NCI-H2227 (cell line): ENCODE measurements at regions not wholly inside any gene's neighbourhood (a gene's known extent, or its start where the extent isn't known, plus 50 kb on each side); places are given as distances from the start of the nearest gene placed in this dataset.

Source experiments
- DNase-seq: peaks from one replicate; lab custom pipeline; 2025; ENCODE audit not compliant: unreplicated experiment; lab: John Stamatoyannopoulos, UW

DNA sequence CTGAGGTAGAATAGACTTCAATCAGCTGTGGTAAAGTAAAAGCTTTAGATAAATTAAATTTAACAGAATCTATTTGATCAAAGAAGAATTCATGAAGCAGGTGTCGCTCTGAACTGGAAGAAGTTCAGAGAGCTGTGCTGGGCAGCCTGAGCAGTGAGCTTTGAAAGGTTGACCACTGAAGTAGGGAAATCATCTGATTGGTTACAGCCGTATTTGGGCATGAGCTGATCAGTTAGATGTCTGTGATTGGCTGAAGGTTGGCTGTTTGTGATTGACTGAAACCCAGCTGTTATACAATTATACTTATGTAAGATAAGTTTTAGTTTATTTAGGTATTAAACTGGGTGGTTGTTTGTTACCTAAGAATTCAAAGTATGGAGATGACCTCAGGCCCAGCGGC is 1174.6 kb downstream of the CDH9 start:
- DNase-seq = no peak

DNA sequence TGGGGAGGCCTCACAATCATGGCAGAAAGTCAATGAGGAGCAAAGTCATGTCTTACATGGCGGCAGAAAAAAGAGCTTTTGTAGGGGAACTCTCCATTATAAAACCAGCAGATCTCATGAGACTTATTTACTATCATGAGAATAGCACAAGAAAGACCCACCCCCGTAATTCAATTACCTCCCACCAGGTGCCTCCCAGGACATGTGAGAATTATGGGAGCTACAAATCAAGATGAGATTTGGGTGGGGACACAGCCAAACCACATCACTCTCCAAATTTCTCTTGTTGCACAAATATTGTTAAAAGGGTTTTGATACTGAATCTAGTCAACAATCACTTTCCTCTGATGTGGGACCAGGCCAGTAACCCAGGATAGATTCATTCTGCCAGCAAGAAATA is 1176.1 kb downstream of the CDH9 start:
- DNase-seq = no peak

DNA sequence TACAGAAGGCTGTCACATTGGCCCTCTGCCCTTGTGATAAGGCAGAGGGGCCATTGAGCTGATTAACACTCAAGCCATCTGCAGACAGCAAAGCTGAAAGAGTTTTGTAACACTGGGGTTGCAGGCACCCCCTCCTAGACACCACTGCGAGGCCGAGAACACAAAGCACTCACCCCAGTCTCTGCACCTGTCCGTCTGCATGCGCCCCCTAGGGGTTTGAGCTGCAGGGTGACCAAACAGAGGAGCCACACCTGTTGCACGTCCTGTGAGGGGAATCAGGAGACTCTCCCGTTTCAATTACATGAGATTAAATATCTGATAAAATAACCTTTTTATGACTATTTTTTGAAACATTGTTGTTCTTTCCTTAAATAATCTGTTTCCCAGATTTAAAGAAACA is 1180.4 kb downstream of the CDH9 start:
- DNase-seq = no peak

DNA sequence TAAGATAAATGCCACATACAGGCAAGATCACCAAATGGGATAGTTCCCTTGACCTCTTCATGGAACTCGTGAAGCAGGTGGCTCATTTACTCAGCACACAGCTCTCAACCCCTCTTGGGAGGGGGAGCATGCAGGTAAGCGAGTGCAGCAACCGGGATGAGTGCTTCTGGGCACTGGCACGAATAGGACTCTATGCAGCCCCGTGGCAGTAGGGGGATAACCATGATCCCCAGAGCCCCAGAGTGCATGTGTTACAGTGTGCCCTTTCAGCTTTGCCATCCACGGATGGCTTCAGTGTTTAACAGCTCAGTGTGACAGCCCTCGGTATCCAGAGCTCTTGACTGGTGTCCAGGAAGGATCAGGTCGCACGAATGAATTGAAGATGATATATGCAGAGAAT is 1187.1 kb downstream of the CDH9 start:
- no peak for DNase-seq

DNA sequence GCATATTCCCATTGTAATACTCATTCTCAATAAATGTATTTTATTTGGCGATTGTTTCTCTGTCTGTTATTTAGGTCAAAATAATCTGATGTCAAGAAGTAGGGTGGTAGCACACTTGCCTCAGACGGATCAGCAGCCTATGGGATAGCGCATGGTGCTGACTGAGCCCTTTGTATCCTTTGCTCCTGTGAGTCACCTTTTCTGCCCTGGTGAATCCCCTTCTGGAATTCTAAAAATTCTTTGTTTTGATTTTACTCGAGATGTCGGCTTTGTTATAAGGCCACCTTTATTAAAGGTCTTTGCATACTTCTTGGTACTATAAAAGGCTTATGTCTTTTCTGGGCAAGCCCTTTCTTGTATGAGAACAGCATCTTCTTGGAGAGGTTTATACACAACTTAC is 1187.8 kb downstream of the CDH9 start:
- DNase-seq = no peak

DNA sequence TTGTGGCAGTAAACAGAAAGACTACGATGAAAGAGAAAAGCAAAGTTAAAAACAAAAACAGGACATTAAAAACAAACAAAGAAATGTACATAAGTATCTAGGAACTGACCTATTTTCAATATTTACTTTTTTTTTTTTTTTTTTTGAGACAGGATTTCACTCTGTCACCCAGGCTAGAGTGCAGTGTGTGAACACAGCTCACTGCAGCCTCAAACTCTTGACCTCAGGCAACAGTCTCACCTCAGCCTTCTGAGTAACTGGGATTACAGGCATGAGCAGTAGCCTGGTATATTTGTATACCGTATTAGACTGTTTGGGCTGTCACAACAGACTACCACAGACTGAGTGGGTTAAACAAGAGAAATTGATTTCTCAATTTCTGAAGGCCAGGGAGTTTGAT is 1189.1 kb downstream of the CDH9 start:
- no peak for DNase-seq

DNA sequence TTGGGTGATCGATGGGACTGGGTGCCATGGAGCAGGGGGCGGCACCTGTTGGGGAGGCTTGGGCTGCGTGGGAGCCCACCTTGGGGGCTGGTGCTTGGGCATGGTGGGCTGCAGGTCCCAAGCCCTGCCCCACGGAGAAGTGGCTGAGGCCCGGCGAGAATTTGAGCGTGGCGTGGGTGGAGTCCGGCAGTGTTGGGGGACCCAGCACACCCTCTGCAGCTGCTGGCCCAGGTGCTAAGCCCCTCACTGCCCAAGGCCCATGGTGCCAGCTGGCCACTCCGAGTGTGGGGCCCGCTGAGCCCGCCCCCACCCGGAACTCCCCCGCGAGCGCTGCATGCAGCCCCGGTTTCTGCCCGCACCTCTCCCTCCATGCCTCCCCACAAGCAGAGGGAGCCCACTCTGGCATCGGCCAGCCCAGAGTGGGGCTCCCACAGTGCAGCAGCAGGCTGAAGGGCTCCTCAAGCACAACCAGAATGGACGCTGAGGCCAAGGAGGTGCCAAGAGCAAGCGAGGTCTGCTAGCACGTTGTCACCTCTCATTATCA is 1178.6 kb upstream of the CDH10 start:
- no peak for DNase-seq
